GM12878 (cell line): ENCODE measurements at regions not wholly inside any gene's neighbourhood (a gene's known extent, or its start where the extent isn't known, plus 50 kb on each side); places are given as distances from the start of the nearest gene placed in this dataset.

Experiments used
- ATAC-seq: fragments of 200-7000 bp; cut with Tn5 transposase; 3 replicates; pipeline ENCODE4 v1.9.1; 2020; ENCODE audit warnings: mild to moderate bottlenecking, moderate library complexity
- BruUV-seq: library from RNA; stranded (reverse); fragments of 400-500 nt; replicated peaks from 2 replicates; lab custom pipeline; 2021; lab: Mats Ljungman, UMichigan
- CTCF ChIA-PET: fragments of 300-600 bp; sonication (Branson Sonifier 250); formaldehyde crosslinking; extraction: SDS; loops from one replicate; lab custom pipeline; 2021; ENCODE audit warnings: inconsistent platforms; lab: Yijun Ruan, JAX
- POLR2A ChIA-PET: fragments of 350-600 bp; formaldehyde crosslinking; extraction: SDS; loops from one replicate; lab custom pipeline; 2021; ENCODE audit warnings: inconsistent platforms; lab: Charles Lee
- RAD21 ChIA-PET: fragments of 300-600 bp; sonication (Branson Sonifier 250); formaldehyde crosslinking; loops from one replicate; lab custom pipeline; 2023; ENCODE audit warnings: antibody characterized with exemption; ENCODE audit not compliant: unreplicated experiment; lab: Charles Lee
- SMC1A ChIA-PET: fragments of 300-600 bp; sonication (Branson Sonifier 250); formaldehyde crosslinking; loops from one replicate; lab custom pipeline; 2023; ENCODE audit not compliant: unreplicated experiment, uncharacterized antibody; lab: Charles Lee
- DNase-seq: peaks from one replicate; pipeline ENCODE4 v3.0.0-alpha.2; 2011; ENCODE audit warnings: low read depth, low spot score
- FAIRE-seq: peaks from 3 replicates; lab custom pipeline; 2011; peaks lifted over from hg19 to GRCh38; lab: Jason Lieb, UNC
- H2AFZ ChIP-seq: 2 replicates; pipeline ENCODE4 v1.6.0; 2011; ENCODE audit warnings: low read depth, low read length, control low read depth; ENCODE audit not compliant: control insufficient read depth
- H3K27ac ChIP-seq: 2 replicates; pipeline ENCODE4 v1.5.1; 2011; ENCODE audit warnings: control low read depth; ENCODE audit not compliant: control insufficient read depth, insufficient read depth
- H3K27me3 ChIP-seq, 2 experiments: replicated peaks in 1 of 2; 2 replicates each; pipeline versions ENCODE4 v1.6.0 to v1.6.1; 2011; ENCODE audit warnings: low read length in 1 of 2; ENCODE audit not compliant: control insufficient read depth in 2 of 2, insufficient read depth in 2 of 2
- H3K36me3 ChIP-seq, 2 experiments: 2 replicates each; pipeline ENCODE4 v1.5.1; 2011; ENCODE audit warnings: low read length in 1 of 2; ENCODE audit not compliant: control insufficient read depth in 2 of 2, insufficient read depth in 2 of 2
- H3K4me1 ChIP-seq: 2 replicates; pipeline ENCODE4 v1.6.1; 2011; ENCODE audit warnings: mild to moderate bottlenecking, low read length, moderate library complexity, mixed read lengths; ENCODE audit not compliant: control insufficient read depth, insufficient read depth
- H3K4me2 ChIP-seq: 2 replicates; pipeline ENCODE4 v1.6.0; 2011; ENCODE audit warnings: control low read depth; ENCODE audit not compliant: control insufficient read depth, insufficient read depth
- H3K4me3 ChIP-seq: fragments of 200-600 bp; sonication (generic); 2 replicates; pipeline ENCODE4 v1.5.1; 2016
- H3K79me2 ChIP-seq: 2 replicates; pipeline ENCODE4 v1.6.0; 2011; ENCODE audit warnings: low read length; ENCODE audit not compliant: control insufficient read depth, insufficient read depth
- H3K9ac ChIP-seq: 2 replicates; pipeline ENCODE4 v1.8.0; 2011; ENCODE audit warnings: low read length, control low read depth, mixed read lengths; ENCODE audit not compliant: control insufficient read depth, insufficient read depth
- H3K9me3 ChIP-seq: replicated peaks from 3 replicates; pipeline ENCODE4 v1.5.1; 2011; ENCODE audit warnings: mild to moderate bottlenecking, low read length; ENCODE audit not compliant: control insufficient read depth, insufficient read depth
- H4K20me1 ChIP-seq: 2 replicates; pipeline ENCODE4 v1.6.0; 2011; ENCODE audit not compliant: control insufficient read depth, insufficient read depth
- BACH1 ChIP-seq: fragments of 450-650 bp; IDR thresholded peaks from 2 replicates; pipeline ENCODE4 v1.6.1; 2017; ENCODE audit warnings: mild to moderate bottlenecking, borderline replicate concordance
- CBX3 ChIP-seq: fragments of 200-600 bp; sonication (generic); IDR thresholded peaks from 2 replicates; pipeline ENCODE4 v1.6.1; 2016; ENCODE audit warnings: low read depth, borderline replicate concordance
- CHD4 ChIP-seq: fragments of 200-600 bp; sonication (generic); IDR thresholded peaks from 2 replicates; pipeline ENCODE4 v1.6.1; 2016; ENCODE audit warnings: mild to moderate bottlenecking
- FOXM1 ChIP-seq: IDR thresholded peaks from 2 replicates; pipeline ENCODE4 v1.6.1; 2012; ENCODE audit warnings: low read depth, mild to moderate bottlenecking, inconsistent platforms, low read length, moderate library complexity
- HCFC1 ChIP-seq: fragments of 150-350 bp; IDR thresholded peaks from 2 replicates; pipeline ENCODE4 v1.6.1; 2014; ENCODE audit warnings: low read length
- NFXL1 ChIP-seq: fragments of 450-650 bp; IDR thresholded peaks from 2 replicates; pipeline ENCODE4 v1.6.1; 2017; ENCODE audit warnings: antibody characterized with exemption, mild to moderate bottlenecking, borderline replicate concordance
- NRF1 ChIP-seq: conservative IDR thresholded peaks from 2 replicates; pipeline ENCODE4 v1.6.1; 2011; ENCODE audit warnings: mild to moderate bottlenecking, low read depth, low read length, improper control_type of control experiment
- PAX5 ChIP-seq: IDR thresholded peaks from 2 replicates; pipeline ENCODE4 v1.6.1; 2011; ENCODE audit warnings: low read depth, low read length, borderline replicate concordance
- RAD51 ChIP-seq: fragments of 450-650 bp; IDR thresholded peaks from 2 replicates; pipeline ENCODE4 v1.6.1; 2016; ENCODE audit warnings: moderate library complexity, mild to moderate bottlenecking, inconsistent platforms
- RUNX3 ChIP-seq: IDR thresholded peaks from 2 replicates; pipeline ENCODE4 v1.6.1; 2012; ENCODE audit warnings: low read length, inconsistent platforms
- SP1 ChIP-seq: IDR thresholded peaks from one replicate; pipeline ENCODE4 v1.6.1; 2011; ENCODE audit warnings: low read depth, low read length
- SUZ12 ChIP-seq: fragments of 200-600 bp; sonication (generic); IDR thresholded peaks from one replicate; pipeline ENCODE4 v1.6.1; 2018; ENCODE audit warnings: antibody characterized with exemption, mild to moderate bottlenecking; ENCODE audit not compliant: unreplicated experiment
- TAF1 ChIP-seq: IDR thresholded peaks from 2 replicates; pipeline ENCODE4 v1.6.1; 2011; ENCODE audit warnings: mild to moderate bottlenecking, low read depth, low read length, borderline replicate concordance
- TBL1XR1 ChIP-seq: IDR thresholded peaks from 2 replicates; pipeline ENCODE4 v1.6.1; 2012; ENCODE audit warnings: low read depth, low read length, improper control_type of control experiment
- ZNF622 ChIP-seq: fragments of 450-650 bp; IDR thresholded peaks from 2 replicates; pipeline ENCODE4 v1.6.1; 2017; ENCODE audit warnings: mild to moderate bottlenecking, inconsistent platforms
- WGBS: methylation state at CpG from one replicate; pipeline ENCODE4 v1.1.6; 2016; ENCODE audit warnings: low lambda C conversion rate; ENCODE audit not compliant: insufficient replicate concordance, insufficient coverage; ENCODE audit errors: missing lambda C conversion rate; 5-methylcytosine and 5-hydroxymethylcytosine counted together
- in situ Hi-C: fragments of 300-500 bp; cut with MboI; formaldehyde crosslinking; loops from 9 replicates; pipeline ENCODE4 v1.14.3; 2018; ENCODE audit warnings: mixed read lengths
- intact Hi-C: fragments of 100-400 bp; cut with micrococcal nuclease; formaldehyde crosslinking; loops from one replicate; pipeline ENCODE4 v1.14.2; 2022; ENCODE audit not compliant: unreplicated experiment
- TF ChIP-seq, protein P1 (sequence below): fragments of 150-350 bp; IDR thresholded peaks from 2 replicates; pipeline ENCODE4 v1.6.1; 2014; ENCODE audit warnings: mild to moderate bottlenecking, low read depth, low read length
- TF ChIP-seq, protein P2 (sequence below): fragments of 450-650 bp; conservative IDR thresholded peaks from 2 replicates; pipeline ENCODE4 v1.6.1; 2017; ENCODE audit warnings: mild to moderate bottlenecking, moderate library complexity

DNA sequence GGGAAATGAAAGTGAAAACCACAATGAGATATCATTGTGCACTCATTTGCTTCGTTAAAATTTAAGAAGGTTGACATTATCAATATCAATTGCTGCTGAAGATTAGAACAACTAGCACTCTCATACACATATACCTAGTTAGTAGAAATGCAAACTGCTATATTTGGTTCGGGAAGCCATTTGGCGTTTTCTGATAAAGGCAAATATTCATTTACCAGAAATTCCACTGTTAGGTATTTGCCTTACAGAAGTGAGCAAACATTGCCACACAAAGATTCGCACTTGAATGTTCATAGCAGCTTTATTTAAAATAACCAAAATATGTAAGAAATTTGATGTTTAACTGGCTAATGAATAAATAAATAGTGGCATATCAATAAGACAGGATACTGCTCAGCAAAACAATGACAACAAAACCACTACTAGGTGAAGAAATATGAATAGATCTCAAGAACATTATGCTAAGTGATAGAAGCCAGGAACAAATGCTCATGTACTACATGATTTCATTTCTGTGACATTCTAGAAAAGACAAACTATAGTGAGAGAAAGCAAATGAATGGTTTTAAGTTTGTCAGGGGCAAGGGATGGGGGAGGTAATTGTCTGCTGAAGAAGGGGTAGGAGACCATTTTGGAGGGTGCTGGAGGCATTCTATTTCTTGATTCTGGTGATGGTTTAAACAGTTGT is 387.8 kb downstream of the PTH2R start:
- SMC1A ChIA-PET = no interaction called here
- CTCF ChIA-PET = no interaction called here
- no TSS peak for BruUV-seq
- Histone ChIP-seq H3K27ac (no peak overlapping the region), H3K4me2 (no peak overlapping the region), H3K4me3 (no peak overlapping the region), H3K4me1 (no peaks in the 10 kb centered on the region), H3K27me3 (no peaks in the 10 kb centered on the region), H4K20me1 (no peaks in the 10 kb centered on the region), H3K36me3 (no peaks in the 10 kb centered on the region), H3K9ac (no peak overlapping the region), H2AFZ (no peak overlapping the region), H3K9me3 (no peaks in the 10 kb centered on the region), H3K79me2 (no peaks in the 10 kb centered on the region)
- FAIRE-seq (peak; percentile 49), DNase-seq (no peak), ATAC-seq (no peak)
- RAD21 ChIA-PET = no interaction called here
- in situ Hi-C loops (no loop called here), intact Hi-C loops (no loop called here)
- POLR2A ChIA-PET = no interaction called here
- WGBS = 4% methylated on average over 4 of the region's 4 CpGs
- TF ChIP-seq PAX5 (no peak), SUZ12 (no peak), RAD51 (no peak), CHD4 (no peak), ZNF622 (no peak), FOXM1 (no peak), SP1 (no peak), NFXL1 (no peak), CBX3 (no peak), TAF1 (no peak), TBL1XR1 (no peak), HCFC1 (no peak), BACH1 (no peak), RUNX3 (no peak), NRF1 (no peak)
- TF ChIP-seq, protein P1, sequence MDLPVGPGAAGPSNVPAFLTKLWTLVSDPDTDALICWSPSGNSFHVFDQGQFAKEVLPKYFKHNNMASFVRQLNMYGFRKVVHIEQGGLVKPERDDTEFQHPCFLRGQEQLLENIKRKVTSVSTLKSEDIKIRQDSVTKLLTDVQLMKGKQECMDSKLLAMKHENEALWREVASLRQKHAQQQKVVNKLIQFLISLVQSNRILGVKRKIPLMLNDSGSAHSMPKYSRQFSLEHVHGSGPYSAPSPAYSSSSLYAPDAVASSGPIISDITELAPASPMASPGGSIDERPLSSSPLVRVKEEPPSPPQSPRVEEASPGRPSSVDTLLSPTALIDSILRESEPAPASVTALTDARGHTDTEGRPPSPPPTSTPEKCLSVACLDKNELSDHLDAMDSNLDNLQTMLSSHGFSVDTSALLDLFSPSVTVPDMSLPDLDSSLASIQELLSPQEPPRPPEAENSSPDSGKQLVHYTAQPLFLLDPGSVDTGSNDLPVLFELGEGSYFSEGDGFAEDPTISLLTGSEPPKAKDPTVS = no peak
- TF ChIP-seq, protein P2, sequence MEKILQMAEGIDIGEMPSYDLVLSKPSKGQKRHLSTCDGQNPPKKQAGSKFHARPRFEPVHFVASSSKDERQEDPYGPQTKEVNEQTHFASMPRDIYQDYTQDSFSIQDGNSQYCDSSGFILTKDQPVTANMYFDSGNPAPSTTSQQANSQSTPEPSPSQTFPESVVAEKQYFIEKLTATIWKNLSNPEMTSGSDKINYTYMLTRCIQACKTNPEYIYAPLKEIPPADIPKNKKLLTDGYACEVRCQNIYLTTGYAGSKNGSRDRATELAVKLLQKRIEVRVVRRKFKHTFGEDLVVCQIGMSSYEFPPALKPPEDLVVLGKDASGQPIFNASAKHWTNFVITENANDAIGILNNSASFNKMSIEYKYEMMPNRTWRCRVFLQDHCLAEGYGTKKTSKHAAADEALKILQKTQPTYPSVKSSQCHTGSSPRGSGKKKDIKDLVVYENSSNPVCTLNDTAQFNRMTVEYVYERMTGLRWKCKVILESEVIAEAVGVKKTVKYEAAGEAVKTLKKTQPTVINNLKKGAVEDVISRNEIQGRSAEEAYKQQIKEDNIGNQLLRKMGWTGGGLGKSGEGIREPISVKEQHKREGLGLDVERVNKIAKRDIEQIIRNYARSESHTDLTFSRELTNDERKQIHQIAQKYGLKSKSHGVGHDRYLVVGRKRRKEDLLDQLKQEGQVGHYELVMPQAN = no peak
